Tibial nerve (tissue), 4 donors: ENCODE measurements at regions not wholly inside any gene's neighbourhood (a gene's known extent, or its start where the extent isn't known, plus 50 kb on each side); places are given as distances from the start of the nearest gene placed in this dataset.

Experiments used
- CTCF ChIP-seq, 5 experiments: fragments of 200-600 bp in 3 of 5; fragments of 450-650 bp in 2 of 5; sonication (generic) in 3 of 5; IDR thresholded peaks; one replicate each; pipeline ENCODE4 v1.5.1; 2016 to 2019; ENCODE audit warnings: antibody characterized with exemption in 5 of 5, mild to moderate bottlenecking in 3 of 5, moderate library complexity in 2 of 5
- EP300 ChIP-seq, 2 donors: sonication (generic); formaldehyde crosslinking; IDR thresholded peaks; one replicate each; pipeline ENCODE4 v1.6.1; 2017; ENCODE audit warnings: antibody characterized with exemption in 2 of 2, mild to moderate bottlenecking in 1 of 2
- POLR2A ChIP-seq, 2 donors: fragments of 450-650 bp; IDR thresholded peaks; one replicate each; pipeline ENCODE4 v1.6.1; 2017; ENCODE audit warnings: antibody characterized with exemption in 2 of 2, mild to moderate bottlenecking in 2 of 2, moderate library complexity in 2 of 2

GRCh38 chr5:68817632-68818031 lies 276.2 kb upstream of the SLC30A5 start:
- TF ChIP-seq CTCF (IDR thresholded peaks at IDR 0.05) (no peak), POLR2A (IDR thresholded peaks at IDR 0.05) (no peak), EP300 (IDR thresholded peaks at IDR 0.05) (no peak)
